ENCODE measurements at regions not wholly inside any gene's neighbourhood (a gene's known extent, or its start where the extent isn't known, plus 50 kb on each side); places are given as distances from the start of the nearest gene placed in this dataset.

GRCh38 chr10:4012848-4013247 lies 227.8 kb upstream of the KLF6 start:
- no peak for DNase-seq

- DNase-seq, result no peak
Observed at GRCh38 chr10:4011136-4011812, 226.3 kb upstream of the KLF6 start.

GRCh38 chr10:4008676-4009382 lies 223.8 kb upstream of the KLF6 start:
- DNase-seq, result no peak

GRCh38 chr10:4007771-4008170 lies 222.8 kb upstream of the KLF6 start:
- no peak for DNase-seq

- no peak for DNase-seq
Observed at GRCh38 chr10:4006858-4007257, 221.8 kb upstream of the KLF6 start.

- DNase-seq, result no peak
Observed at GRCh38 chr10:4006051-4006450, 221.0 kb upstream of the KLF6 start.

- no peak for DNase-seq
Observed at GRCh38 chr10:4004990-4005389, 220.0 kb upstream of the KLF6 start.

GRCh38 chr10:4004144-4004543 lies 219.1 kb upstream of the KLF6 start:
- no peak for DNase-seq

GRCh38 chr10:4003348-4003973 lies 218.5 kb upstream of the KLF6 start:
- DNase-seq, result no peak

GRCh38 chr10:4001811-4002210 lies 216.8 kb upstream of the KLF6 start:
- DNase-seq, result no peak

- DNase-seq, result no peak
Observed at GRCh38 chr10:3999642-4000041, 214.6 kb upstream of the KLF6 start.

GRCh38 chr10:3996697-3997096 lies 211.7 kb upstream of the KLF6 start:
- DNase-seq, result no peak

GRCh38 chr10:3995302-3996210 lies 210.5 kb upstream of the KLF6 start:
- DNase-seq, result no peak

- peak; percentile 44 for DNase-seq
Observed at GRCh38 chr10:3992382-3993178, 207.6 kb upstream of the KLF6 start.

- DNase-seq, result no peak
Observed at GRCh38 chr10:3990307-3990706, 205.3 kb upstream of the KLF6 start.

- no peak for DNase-seq
Observed at GRCh38 chr10:3987143-3987974, 202.3 kb upstream of the KLF6 start.

GRCh38 chr10:3986493-3987142 lies 201.6 kb upstream of the KLF6 start:
- peak; percentile 12 for DNase-seq

- no peak for DNase-seq
Observed at GRCh38 chr10:3982746-3983442, 197.9 kb upstream of the KLF6 start.

GRCh38 chr10:3981300-3981699 lies 196.3 kb upstream of the KLF6 start:
- no peak for DNase-seq

- DNase-seq, result no peak
Observed at GRCh38 chr10:3980660-3981059, 195.7 kb upstream of the KLF6 start.

All from right kidney (tissue), 1 donor.